ENCODE measurements at regions not wholly inside any gene's neighbourhood (a gene's known extent, or its start where the extent isn't known, plus 50 kb on each side); places are given as distances from the start of the nearest gene placed in this dataset.

GRCh38 chr1:157893686-157894085 is 52.1 kb upstream of the CD5L start:
- no peak for DNase-seq (ENCODE audit: low read depth)

- no peak for DNase-seq (ENCODE audit: low read depth)
Observed at GRCh38 chr1:157894613-157895165, 53.1 kb upstream of the CD5L start.

GRCh38 chr1:157910270-157910669 is 68.7 kb upstream of the CD5L start:
- no peak for DNase-seq (ENCODE audit: low read depth)

GRCh38 chr1:157915859-157916258 is 74.3 kb upstream of the CD5L start:
- no peak for DNase-seq (ENCODE audit: low read depth)

- DNase-seq (ENCODE audit: low read depth) = no peak
Observed at GRCh38 chr1:157916887-157917570, 75.4 kb upstream of the CD5L start.

GRCh38 chr1:157920748-157921147 is 72.7 kb upstream of the KIRREL1 start:
- DNase-seq (ENCODE audit: low read depth) = no peak

GRCh38 chr1:157925419-157926166 is 67.9 kb upstream of the KIRREL1 start:
- DNase-seq (ENCODE audit: low read depth) = no peak

- DNase-seq (ENCODE audit: low read depth) = peak; percentile 24
Observed at GRCh38 chr1:157932069-157932468, 61.4 kb upstream of the KIRREL1 start.

GRCh38 chr1:157937744-157938143 is 55.7 kb upstream of the KIRREL1 start:
- DNase-seq (ENCODE audit: low read depth) = no peak

- DNase-seq (ENCODE audit: low read depth) = no peak
Observed at GRCh38 chr1:157941939-157942338, 51.5 kb upstream of the KIRREL1 start.
